Caco-2 (cell line): ENCODE measurements at regions not wholly inside any gene's neighbourhood (a gene's known extent, or its start where the extent isn't known, plus 50 kb on each side); places are given as distances from the start of the nearest gene placed in this dataset.

Experiments used
- BruUV-seq: library from RNA; stranded (reverse); fragments of 400-500 nt; replicated peaks from 2 replicates; lab custom pipeline; 2021; lab: Mats Ljungman, UMichigan
- CTCF ChIA-PET: fragments of 300-600 bp; sonication (Branson Sonifier 250); formaldehyde crosslinking; loops from one replicate; lab custom pipeline; 2022; ENCODE audit warnings: antibody characterized with exemption; lab: Charles Lee
- POLR2A ChIA-PET: fragments of 300-600 bp; sonication (Branson Sonifier 250); formaldehyde crosslinking; loops from one replicate; lab custom pipeline; 2022; ENCODE audit warnings: antibody characterized with exemption; lab: Charles Lee
- DNase-seq, 2 experiments: peaks; one replicate each; pipeline versions ENCODE4 v3.0.0 to v3.0.0-alpha.2; 2020 to 2022
- H3K27me3 ChIP-seq: replicated peaks from 2 replicates; pipeline ENCODE4 v1.6.0; 2011; ENCODE audit warnings: low read length; ENCODE audit not compliant: control insufficient read depth, insufficient read depth
- H3K36me3 ChIP-seq: 2 replicates; pipeline ENCODE4 v1.5.1; 2011; ENCODE audit warnings: low read length; ENCODE audit not compliant: control insufficient read depth, insufficient read depth
- H3K4me1 ChIP-seq: fragments of 250-450 bp; sonication (Bioruptor Pico); 2 replicates; pipeline ENCODE4 v1.5.1; 2020; ENCODE audit warnings: mild to moderate bottlenecking
- H3K4me3 ChIP-seq: 2 replicates; pipeline ENCODE4 v1.5.1; 2011; ENCODE audit warnings: low read depth, mild to moderate bottlenecking, control low read depth, low read length
- H3K9me3 ChIP-seq: fragments of 250-450 bp; sonication (Bioruptor Pico); 2 replicates; pipeline ENCODE4 v1.5.1; 2020; ENCODE audit warnings: mild to moderate bottlenecking, moderate library complexity
- H3K27ac Mint-ChIP-seq: one replicate; pipeline ENCODE4 v1.8.0; 2022; ENCODE audit warnings: mixed read lengths; ENCODE audit not compliant: unreplicated experiment
- H3K27me3 Mint-ChIP-seq: one replicate; pipeline ENCODE4 v1.8.0; 2022; ENCODE audit warnings: mixed read lengths; ENCODE audit not compliant: insufficient read depth, unreplicated experiment
- H3K36me3 Mint-ChIP-seq: one replicate; pipeline ENCODE4 v1.8.0; 2022; ENCODE audit warnings: mild to moderate bottlenecking, mixed read lengths; ENCODE audit not compliant: insufficient read depth, unreplicated experiment
- H3K4me1 Mint-ChIP-seq: one replicate; pipeline ENCODE4 v1.8.0; 2022; ENCODE audit warnings: low read depth, mixed read lengths; ENCODE audit not compliant: unreplicated experiment
- H3K4me3 Mint-ChIP-seq: one replicate; pipeline ENCODE4 v1.8.0; 2022; ENCODE audit warnings: mild to moderate bottlenecking, moderate library complexity, mixed read lengths; ENCODE audit not compliant: unreplicated experiment
- H3K9me3 Mint-ChIP-seq: one replicate; pipeline ENCODE4 v1.8.0; 2022; ENCODE audit warnings: mixed read lengths; ENCODE audit not compliant: unreplicated experiment
- CTCF ChIP-seq, 2 experiments: fragments of 200-600 bp in 1 of 2; IDR thresholded peaks; 1 replicate in 1 of 2; 2 replicates in 1 of 2; pipeline versions ENCODE4 v1.5.1 to v1.8.0; 2011 to 2022; ENCODE audit warnings: antibody characterized with exemption in 1 of 2, control low read depth in 1 of 2, inconsistent platforms in 1 of 2, low read depth in 1 of 2, low read length in 1 of 2, mild to moderate bottlenecking in 1 of 2, moderate library complexity in 1 of 2; ENCODE audit not compliant: insufficient read depth in 1 of 2, severe bottlenecking in 1 of 2, unreplicated experiment in 1 of 2
- intact Hi-C: fragments of 100-400 bp; cut with micrococcal nuclease; formaldehyde crosslinking; loops from one replicate; pipeline ENCODE4 v1.10.0; 2022; ENCODE audit not compliant: unreplicated experiment

- H3K27ac Mint-ChIP-seq, result no peak overlapping the region
- H3K36me3 Mint-ChIP-seq, result no peaks in the 10 kb centered on the region
- POLR2A ChIA-PET, result no interaction called here
- H3K27me3 Mint-ChIP-seq, result no peaks in the 10 kb centered on the region
- no peaks in the 10 kb centered on the region for H3K27me3 ChIP-seq
- no peaks in the 10 kb centered on the region for H3K4me1 ChIP-seq
- TF ChIP-seq CTCF (IDR thresholded peaks at IDR 0.05; ENCODE audit: insufficient read depth in 1 of 2, low read depth in 1 of 2, low read length in 1 of 2, severe bottlenecking in 1 of 2, unreplicated experiment in 1 of 2), result no peak
- H3K4me3 Mint-ChIP-seq, result no peak overlapping the region
- no TSS peak for BruUV-seq
- H3K9me3 Mint-ChIP-seq, result peaks cover 5% of the 10 kb centered on the region
- peaks cover 6% of the 10 kb centered on the region; the same call in 1 of the 2 replicates for H3K9me3 ChIP-seq
- CTCF ChIA-PET, result no interaction called here
- DNase-seq, result no peak
- H3K36me3 ChIP-seq, result no peaks in the 10 kb centered on the region
- H3K4me3 ChIP-seq, result no peak overlapping the region
- intact Hi-C loops, result no loop called here
- H3K4me1 Mint-ChIP-seq, result no peaks in the 10 kb centered on the region
Measured at GRCh38 chr7:153616711-153617325, 435.4 kb upstream of the DPP6 start.

- Mint-ChIP-seq H3K9me3 (peaks cover 5% of the 10 kb centered on the region), H3K27ac (no peak overlapping the region), H3K4me3 (no peak overlapping the region), H3K27me3 (no peaks in the 10 kb centered on the region), H3K36me3 (no peaks in the 10 kb centered on the region), H3K4me1 (no peaks in the 10 kb centered on the region)
- no peaks in the 10 kb centered on the region for H3K36me3 ChIP-seq
- no peak overlapping the region for H3K4me3 ChIP-seq
- intact Hi-C loops, result no loop called here
- H3K27me3 ChIP-seq, result no peaks in the 10 kb centered on the region
- no peak for DNase-seq
- TF ChIP-seq CTCF (IDR thresholded peaks at IDR 0.05; ENCODE audit: insufficient read depth in 1 of 2, low read depth in 1 of 2, low read length in 1 of 2, severe bottlenecking in 1 of 2, unreplicated experiment in 1 of 2), result no peak
- H3K4me1 ChIP-seq, result no peaks in the 10 kb centered on the region
- BruUV-seq, result no TSS peak
- POLR2A ChIA-PET, result no interaction called here
- peaks cover 3% of the 10 kb centered on the region; the same call in 1 of the 2 replicates for H3K9me3 ChIP-seq
- CTCF ChIA-PET, result no interaction called here
Measured at GRCh38 chr7:153627323-153627722, 424.9 kb upstream of the DPP6 start.

- H3K4me1 ChIP-seq, result no peaks in the 10 kb centered on the region
Measured at GRCh38 chr7:153628406-153628805, 423.8 kb upstream of the DPP6 start.

More at GRCh38 chr7:153628406-153628805, 423.8 kb upstream of the DPP6 start:
- H3K9me3 ChIP-seq, result peaks cover 3% of the 10 kb centered on the region; the same call in 1 of the 2 replicates
- ChIA-PET CTCF (no interaction called here), POLR2A (no interaction called here)
- H3K36me3 ChIP-seq, result no peaks in the 10 kb centered on the region
- Mint-ChIP-seq H3K4me3 (no peak overlapping the region), H3K9me3 (peaks cover 16% of the 10 kb centered on the region), H3K36me3 (no peaks in the 10 kb centered on the region), H3K27me3 (no peaks in the 10 kb centered on the region), H3K4me1 (no peaks in the 10 kb centered on the region), H3K27ac (no peak overlapping the region)
- no peak for DNase-seq
- no peaks in the 10 kb centered on the region for H3K27me3 ChIP-seq
- no TSS peak for BruUV-seq
- intact Hi-C loops, result no loop called here
- no peak overlapping the region for H3K4me3 ChIP-seq
- TF ChIP-seq CTCF (IDR thresholded peaks at IDR 0.05; ENCODE audit: insufficient read depth in 1 of 2, low read depth in 1 of 2, low read length in 1 of 2, severe bottlenecking in 1 of 2, unreplicated experiment in 1 of 2), result no peak
